Activated CD4-positive, alpha-beta T cell treated with anti-CD3 and anti-CD28 coated beads for 48 hours (primary cell): ENCODE measurements at regions not wholly inside any gene's neighbourhood (a gene's known extent, or its start where the extent isn't known, plus 50 kb on each side); places are given as distances from the start of the nearest gene placed in this dataset.
"Not testable (repeated sequence)": the region's sequence is repeated elsewhere in the genome, so short reads cannot be mapped to it uniquely, and the experiment has no call there.

Source experiments
- DNase-seq: peaks from one replicate; pipeline ENCODE4 v3.0.0-alpha.2; 2020

GRCh38 chr7:112540839-112541577 is 60.2 kb downstream of the LSMEM1 start:
- no peak for DNase-seq

GRCh38 chr7:112546723-112547513 is 66.1 kb downstream of the LSMEM1 start:
- no peak for DNase-seq

DNA sequence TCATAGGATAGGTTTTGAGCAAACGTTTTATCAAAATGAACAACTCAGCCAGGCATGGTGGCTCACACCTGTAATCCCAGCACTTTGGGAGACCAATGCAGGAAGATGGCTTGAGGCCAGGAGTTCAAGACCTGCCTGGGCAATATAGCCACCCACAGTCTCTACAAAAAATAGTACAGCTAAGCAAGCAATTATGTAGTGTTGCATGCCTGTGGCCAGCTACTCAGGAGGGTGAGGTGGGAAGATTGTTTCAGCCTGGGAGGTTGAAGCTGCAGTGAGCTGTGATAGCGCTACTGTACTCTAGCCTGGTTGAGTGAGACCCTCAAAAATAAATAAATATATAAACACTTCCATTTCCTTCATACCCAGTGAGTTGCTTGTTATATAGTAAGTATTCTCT is 67.1 kb downstream of the LSMEM1 start:
- no peak for DNase-seq

DNA sequence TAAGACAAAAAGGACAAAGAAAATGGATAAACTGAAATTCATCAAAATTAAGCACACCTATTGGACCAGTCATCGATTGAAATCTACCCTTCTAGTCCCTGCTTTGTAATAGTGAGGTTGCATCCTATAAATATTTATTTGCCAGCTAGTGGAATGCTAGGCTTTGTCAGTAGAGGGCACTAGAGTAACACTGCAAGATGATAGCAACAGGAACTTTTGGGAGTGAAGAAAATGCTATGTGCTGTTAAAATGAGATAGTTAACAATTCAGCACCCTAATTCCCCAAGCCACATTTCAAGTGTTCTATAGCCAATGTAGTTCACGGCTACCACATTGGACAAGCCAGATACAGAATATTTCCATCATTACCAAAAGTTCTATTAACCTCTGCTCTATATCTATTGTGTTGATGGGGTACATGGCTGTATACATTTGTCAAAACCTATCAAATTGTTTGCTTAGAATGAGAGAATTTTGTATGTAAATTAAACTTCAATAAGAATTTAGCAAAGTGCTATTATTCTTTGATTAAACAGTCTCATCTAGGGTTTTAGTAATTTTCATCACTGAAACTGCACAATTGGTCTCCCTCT is 69.8 kb downstream of the LSMEM1 start:
- DNase-seq: peak; percentile 17

- not testable (repeated sequence) for DNase-seq
These were observed 70.7 kb downstream of the LSMEM1 start for GRCh38 chr7:112551521-112551920.

- DNase-seq: no peak
These were observed 73.8 kb downstream of the LSMEM1 start for GRCh38 chr7:112554591-112554990.

DNA sequence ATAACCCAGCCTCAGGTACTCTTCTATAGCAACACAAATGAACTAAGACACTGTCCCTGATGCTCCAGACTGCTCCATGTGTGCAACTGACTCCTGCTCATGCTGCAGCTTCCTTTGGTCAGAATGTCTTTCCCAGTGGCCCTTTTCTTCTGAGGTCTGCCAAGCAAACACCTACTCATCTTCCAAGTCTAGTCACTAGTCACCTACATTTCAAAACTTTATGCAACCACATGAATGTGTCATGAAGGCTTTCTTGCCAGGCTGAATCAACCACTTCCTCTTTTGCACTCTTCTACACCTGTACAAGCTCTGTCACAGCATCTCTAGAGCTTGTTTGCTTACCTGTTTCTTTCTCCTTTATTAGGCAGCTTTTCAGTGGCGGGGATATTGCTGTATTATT is 75.8 kb downstream of the LSMEM1 start:
- peak; percentile 14 for DNase-seq

- no peak for DNase-seq
These were observed 85.9 kb downstream of the LSMEM1 start for GRCh38 chr7:112566442-112567324.

DNA sequence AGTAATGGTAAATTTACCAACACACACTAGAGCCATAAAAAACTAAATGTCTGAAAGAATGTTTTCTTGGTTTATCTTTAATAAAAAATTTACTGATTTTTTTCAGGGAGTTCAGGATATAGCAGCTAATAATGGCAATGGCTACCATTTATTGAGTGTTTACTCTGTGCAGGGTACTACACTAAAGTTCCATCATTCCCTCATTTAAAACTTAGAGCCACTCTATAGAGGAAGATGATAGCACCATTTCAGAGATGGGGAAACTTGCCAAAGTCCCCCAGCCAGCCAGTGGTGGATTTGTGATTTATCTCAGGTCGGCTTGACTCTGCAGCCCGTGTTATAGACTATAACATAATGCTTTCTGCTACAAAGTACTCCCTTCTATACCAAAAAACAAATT is 86.6 kb downstream of the LSMEM1 start:
- DNase-seq: no peak

GRCh38 chr7:112571852-112572607 is 91.2 kb downstream of the LSMEM1 start:
- no peak for DNase-seq

- no peak for DNase-seq
These were observed 92.0 kb downstream of the LSMEM1 start for GRCh38 chr7:112572669-112573301.

- DNase-seq: no peak
These were observed 92.7 kb downstream of the LSMEM1 start for GRCh38 chr7:112573302-112574039.

GRCh38 chr7:112575864-112576263 is 95.1 kb downstream of the LSMEM1 start:
- DNase-seq: no peak

- no peak for DNase-seq
These were observed 98.6 kb downstream of the LSMEM1 start for GRCh38 chr7:112579388-112579787.

- no peak for DNase-seq
These were observed 100.1 kb downstream of the LSMEM1 start for GRCh38 chr7:112580717-112581435.

DNA sequence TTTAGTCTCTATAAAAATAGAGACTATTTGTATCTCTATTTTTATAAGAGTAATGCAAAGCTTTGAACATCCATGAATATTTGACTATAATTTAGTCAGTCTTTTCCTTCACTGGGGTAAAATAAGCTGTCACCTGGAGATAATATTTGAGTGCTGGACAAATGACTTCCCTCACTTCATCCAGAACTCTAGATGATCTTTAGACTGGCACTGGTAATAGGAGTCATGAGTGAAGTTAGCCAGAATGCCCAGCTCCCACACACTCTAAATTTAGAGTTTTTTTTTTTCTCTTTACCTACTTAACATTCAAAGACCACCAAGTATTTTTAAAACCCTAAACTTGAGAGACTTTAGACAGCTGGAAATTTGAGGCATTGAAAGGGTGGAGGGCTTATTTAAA is 100.7 kb downstream of the LSMEM1 start:
- DNase-seq: no peak

GRCh38 chr7:112584290-112584689 is 103.5 kb downstream of the LSMEM1 start:
- DNase-seq: no peak

GRCh38 chr7:112587504-112587903 is 106.7 kb downstream of the LSMEM1 start:
- DNase-seq: no peak

DNA sequence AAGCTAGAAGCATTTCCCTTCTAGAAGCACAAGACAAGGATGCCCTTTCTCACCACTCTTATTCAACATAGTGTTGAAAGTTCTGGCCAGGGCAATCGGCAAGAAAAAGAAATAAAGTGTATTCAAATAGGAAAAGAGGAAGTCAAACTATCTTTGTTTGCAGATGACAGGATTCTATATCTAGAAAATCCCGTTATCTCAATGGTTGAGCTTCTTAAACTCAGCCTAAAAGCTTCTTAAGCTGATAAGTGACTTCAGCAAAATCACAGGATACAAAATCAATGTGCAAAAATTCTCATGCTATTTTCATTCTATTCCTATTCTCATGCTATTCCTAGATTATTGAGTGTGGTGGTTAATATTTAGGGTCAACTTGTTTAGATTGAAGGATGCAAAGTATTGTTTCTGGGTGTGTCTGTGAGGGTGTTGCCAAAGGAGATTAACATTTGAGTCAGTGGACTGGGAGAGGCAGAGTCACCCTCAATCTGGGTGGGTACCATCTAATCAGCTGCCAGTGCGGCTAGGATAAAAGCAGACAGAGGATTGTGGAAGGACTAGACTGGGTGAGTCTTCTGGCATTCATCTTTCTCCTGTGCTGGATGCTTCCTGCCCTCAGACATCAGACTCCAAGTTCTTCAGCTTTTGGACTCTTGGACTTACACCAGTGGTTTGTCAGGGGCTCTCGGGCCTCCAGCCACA is 111.9 kb downstream of the LSMEM1 start:
- not testable (repeated sequence) for DNase-seq

GRCh38 chr7:112594397-112594796 is 113.6 kb downstream of the LSMEM1 start:
- no peak for DNase-seq
